B cell (primary cell): ENCODE measurements at regions not wholly inside any gene's neighbourhood (a gene's known extent, or its start where the extent isn't known, plus 50 kb on each side); places are given as distances from the start of the nearest gene placed in this dataset.

Experiments used
- ATAC-seq: fragments of 200-7000 bp; cut with Tn5 transposase; one replicate; pipeline ENCODE4 v1.10.0; 2021; ENCODE audit warnings: low read depth, mild to moderate bottlenecking, moderate number of reproducible peaks, moderate library complexity
- CTCF ChIA-PET: fragments of 350-600 bp; sonication (Branson Sonifier 250); formaldehyde crosslinking; loops from one replicate; lab custom pipeline; 2021; ENCODE audit warnings: antibody characterized with exemption, inconsistent platforms; lab: Charles Lee
- POLR2A ChIA-PET: fragments of 350-600 bp; sonication (Branson Sonifier 250); formaldehyde crosslinking; loops from one replicate; lab custom pipeline; 2021; ENCODE audit warnings: antibody characterized with exemption; lab: Charles Lee
- DNase-seq: peaks from one replicate; pipeline ENCODE4 v3.0.0; 2013
- H2AFZ ChIP-seq: 2 replicates; pipeline ENCODE4 v1.6.1; 2012; ENCODE audit warnings: mild to moderate bottlenecking, low read depth, low read length; ENCODE audit not compliant: insufficient read depth, poor library complexity, severe bottlenecking
- H3K27ac ChIP-seq, 2 donors: 1 replicate in 1 of 2; 2 replicates in 1 of 2; pipeline ENCODE4 v1.5.1; 2012 to 2013; ENCODE audit warnings: low read length in 2 of 2, mild to moderate bottlenecking in 2 of 2, moderate library complexity in 1 of 2
- H3K27me3 ChIP-seq, 4 experiments: fragments of 200-600 bp in 1 of 4; sonication (generic) in 1 of 4; replicated peaks in 1 of 4; 1 replicate in 2 of 4; 2 replicates in 2 of 4; pipeline versions ENCODE4 v1.6.1 to v1.7.0; 2013 to 2016; ENCODE audit warnings: low read length in 3 of 4, mild to moderate bottlenecking in 2 of 4, mixed read lengths in 1 of 4, moderate library complexity in 1 of 4; ENCODE audit not compliant: insufficient read depth in 4 of 4, control insufficient read depth in 3 of 4; ENCODE audit errors: control extremely low read depth in 1 of 4
- H3K36me3 ChIP-seq, 2 experiments: replicated peaks in 1 of 2; 1 replicate in 1 of 2; 2 replicates in 1 of 2; pipeline versions ENCODE4 v1.6.1 to v1.7.1; 2013; ENCODE audit warnings: low read length in 1 of 2; ENCODE audit not compliant: insufficient read depth in 2 of 2, control insufficient read depth in 1 of 2; ENCODE audit errors: control extremely low read depth in 1 of 2, extremely low read depth in 1 of 2
- H3K4me1 ChIP-seq, 2 donors: fragments of 200-600 bp in 1 of 2; sonication (generic) in 1 of 2; 1 replicate in 1 of 2; 2 replicates in 1 of 2; pipeline versions ENCODE4 v1.5.1 to v1.6.1; 2013 to 2017; ENCODE audit warnings: low read length in 2 of 2; ENCODE audit not compliant: control insufficient read depth in 2 of 2, insufficient read depth in 2 of 2
- H3K4me2 ChIP-seq: replicated peaks from 2 replicates; pipeline ENCODE3; 2012; ENCODE audit warnings: mild to moderate bottlenecking, low read depth, low read length; ENCODE audit not compliant: poor library complexity, severe bottlenecking
- H3K4me3 ChIP-seq, 5 experiments: fragments of 200-600 bp in 1 of 5; sonication (generic) in 1 of 5; 1 replicate in 3 of 5; 2 replicates in 2 of 5; pipeline versions ENCODE4 v1.5.1 to v1.7.0; 2011 to 2016; ENCODE audit warnings: low read length in 4 of 5, mild to moderate bottlenecking in 4 of 5, low read depth in 2 of 5, control low read depth in 1 of 5, moderate library complexity in 1 of 5; ENCODE audit not compliant: insufficient read depth in 1 of 5; ENCODE audit errors: control extremely low read depth in 1 of 5, extremely low read depth in 1 of 5
- H3K79me2 ChIP-seq: fragments of 200-600 bp; sonication (generic); one replicate; pipeline ENCODE4 v1.6.0; 2016; ENCODE audit warnings: low read length; ENCODE audit not compliant: control insufficient read depth, insufficient read depth
- H3K9ac ChIP-seq: fragments of 200-600 bp; sonication (generic); 2 replicates; pipeline ENCODE4 v1.6.1; 2017; ENCODE audit warnings: mild to moderate bottlenecking, low read length, moderate library complexity
- H3K9me3 ChIP-seq, 3 donors: one replicate each; pipeline versions ENCODE4 v1.6.1 to v1.7.1; 2013; ENCODE audit warnings: low read length in 2 of 3; ENCODE audit not compliant: control insufficient read depth in 2 of 3, insufficient read depth in 1 of 3; ENCODE audit errors: control extremely low read depth in 1 of 3
- H4K20me1 ChIP-seq: 2 replicates; pipeline ENCODE4 v1.6.0; 2012; ENCODE audit warnings: mild to moderate bottlenecking, low read length; ENCODE audit not compliant: insufficient read depth, control insufficient read depth, poor library complexity, severe bottlenecking
- H3K27ac Mint-ChIP-seq: one replicate; pipeline ENCODE4 v1.8.0; 2021; ENCODE audit warnings: mixed read lengths
- H3K27me3 Mint-ChIP-seq: one replicate; pipeline ENCODE4 v1.8.0; 2021; ENCODE audit warnings: mixed read lengths
- H3K4me1 Mint-ChIP-seq: one replicate; pipeline ENCODE4 v1.8.0; 2021; ENCODE audit warnings: mixed read lengths
- H3K4me3 Mint-ChIP-seq: one replicate; pipeline ENCODE4 v1.8.0; 2021; ENCODE audit warnings: mixed read lengths
- H3K9me3 Mint-ChIP-seq: one replicate; pipeline ENCODE4 v1.8.0; 2022; ENCODE audit warnings: mixed read lengths; ENCODE audit not compliant: insufficient read depth
- EZH2 ChIP-seq: IDR thresholded peaks from 2 replicates; pipeline ENCODE4 v1.6.1; 2012; ENCODE audit warnings: borderline replicate concordance, low read depth, mild to moderate bottlenecking, moderate library complexity, low read length; ENCODE audit not compliant: insufficient read depth, poor library complexity, severe bottlenecking
- WGBS: methylation state at CpG from one replicate; pipeline ENCODE4 v1.1.5; 2013; ENCODE audit warnings: missing lambda C conversion rate; ENCODE audit not compliant: insufficient coverage; 5-methylcytosine and 5-hydroxymethylcytosine counted together
- intact Hi-C: fragments of 100-400 bp; cut with micrococcal nuclease; formaldehyde crosslinking; loops from one replicate; pipeline ENCODE4 v1.10.0; 2022
- TF ChIP-seq, protein P1 (sequence below): fragments of 200-600 bp; IDR thresholded peaks from one replicate; pipeline ENCODE4 v1.8.0; 2022; ENCODE audit warnings: antibody characterized with exemption, mild to moderate bottlenecking

DNA sequence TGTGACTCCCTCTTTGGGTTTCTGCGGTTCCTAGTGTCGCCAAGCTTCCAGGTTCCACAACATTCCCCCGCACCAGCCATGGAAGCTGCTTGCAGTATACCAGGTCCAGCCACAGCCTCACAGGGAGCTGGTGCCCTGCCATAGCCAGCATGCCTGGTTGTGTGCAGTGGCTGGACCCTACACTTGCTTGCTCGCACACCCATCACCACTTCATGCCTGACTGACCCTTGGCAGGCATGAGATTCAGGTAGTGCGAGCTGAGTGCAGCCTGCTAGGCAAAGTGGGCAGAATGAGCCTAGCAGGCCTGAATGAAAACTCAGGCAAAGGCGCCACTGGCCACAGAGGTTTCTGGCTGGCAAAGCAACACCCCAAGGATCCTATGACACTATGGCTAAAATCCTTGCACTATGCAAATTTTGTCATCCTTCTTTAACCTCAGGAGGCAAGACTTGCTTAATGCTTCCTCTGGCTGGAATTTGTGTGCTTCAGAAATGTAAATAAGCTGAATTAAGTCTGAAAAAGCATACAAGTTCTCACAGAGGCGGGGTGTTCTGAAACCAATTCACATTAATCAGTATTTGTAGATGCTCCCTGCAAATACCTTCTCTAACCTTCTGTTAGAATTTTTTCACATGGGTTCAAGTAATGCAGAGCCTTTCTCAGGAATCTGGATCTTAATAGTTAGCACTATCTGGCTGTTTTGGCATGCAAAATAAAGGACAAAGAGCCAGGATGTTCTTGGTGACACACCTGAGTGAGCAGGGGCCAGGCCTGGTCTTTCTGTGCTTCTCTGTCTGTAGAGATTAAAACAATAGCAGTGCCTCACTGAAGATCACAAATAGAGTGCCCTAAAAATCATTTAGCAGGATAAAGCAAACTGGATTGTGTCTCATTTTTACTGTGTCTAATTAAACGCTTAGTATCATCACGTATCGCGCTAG is 256.9 kb downstream of the GPATCH2 start:
- CTCF ChIA-PET: interaction anchor here (0.7 kb wide), 1 partner anchor 1708 kb away, joined by 3 read pairs; no protein-coding TSS in a partner anchor
- peaks cover 4% of the 10 kb centered on the region for H3K4me1 Mint-ChIP-seq
- intact Hi-C loops: no loop called here

More for the DNA sequence above, 256.9 kb downstream of the GPATCH2 start:
- no peak overlapping the region for H3K27ac Mint-ChIP-seq
- H3K79me2 ChIP-seq: no peaks in the 10 kb centered on the region
- peaks cover 0 to 18% (median 0%) of the 10 kb centered on the region in 3 donors for H3K9me3 ChIP-seq
- POLR2A ChIA-PET: no interaction called here
- DNase-seq: no peak
- WGBS: 98% methylated on average over 6 of the region's 11 CpGs
- no peak overlapping the region for H3K4me3 Mint-ChIP-seq
- H3K27ac ChIP-seq: no peak overlapping the region
- H2AFZ ChIP-seq: no peak overlapping the region
- H3K36me3 ChIP-seq: no peaks in the 10 kb centered on the region
- ATAC-seq: no peak
- peaks cover 5% of the 10 kb centered on the region for H3K9me3 Mint-ChIP-seq
- no peak overlapping the region for H3K4me3 ChIP-seq
- TF ChIP-seq EZH2: no peak
- TF ChIP-seq, protein P1, sequence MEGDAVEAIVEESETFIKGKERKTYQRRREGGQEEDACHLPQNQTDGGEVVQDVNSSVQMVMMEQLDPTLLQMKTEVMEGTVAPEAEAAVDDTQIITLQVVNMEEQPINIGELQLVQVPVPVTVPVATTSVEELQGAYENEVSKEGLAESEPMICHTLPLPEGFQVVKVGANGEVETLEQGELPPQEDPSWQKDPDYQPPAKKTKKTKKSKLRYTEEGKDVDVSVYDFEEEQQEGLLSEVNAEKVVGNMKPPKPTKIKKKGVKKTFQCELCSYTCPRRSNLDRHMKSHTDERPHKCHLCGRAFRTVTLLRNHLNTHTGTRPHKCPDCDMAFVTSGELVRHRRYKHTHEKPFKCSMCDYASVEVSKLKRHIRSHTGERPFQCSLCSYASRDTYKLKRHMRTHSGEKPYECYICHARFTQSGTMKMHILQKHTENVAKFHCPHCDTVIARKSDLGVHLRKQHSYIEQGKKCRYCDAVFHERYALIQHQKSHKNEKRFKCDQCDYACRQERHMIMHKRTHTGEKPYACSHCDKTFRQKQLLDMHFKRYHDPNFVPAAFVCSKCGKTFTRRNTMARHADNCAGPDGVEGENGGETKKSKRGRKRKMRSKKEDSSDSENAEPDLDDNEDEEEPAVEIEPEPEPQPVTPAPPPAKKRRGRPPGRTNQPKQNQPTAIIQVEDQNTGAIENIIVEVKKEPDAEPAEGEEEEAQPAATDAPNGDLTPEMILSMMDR: no peak
- H3K27me3 Mint-ChIP-seq: no peaks in the 10 kb centered on the region
- no peaks in the 10 kb centered on the region for H3K27me3 ChIP-seq
- no peak overlapping the region for H3K4me2 ChIP-seq
- no peaks in the 10 kb centered on the region for H4K20me1 ChIP-seq
- H3K9ac ChIP-seq: no peak overlapping the region
- H3K4me1 ChIP-seq: no peaks in the 10 kb centered on the region
